ENCODE measurements at regions not wholly inside any gene's neighbourhood (a gene's known extent, or its start where the extent isn't known, plus 50 kb on each side); places are given as distances from the start of the nearest gene placed in this dataset.

DNA sequence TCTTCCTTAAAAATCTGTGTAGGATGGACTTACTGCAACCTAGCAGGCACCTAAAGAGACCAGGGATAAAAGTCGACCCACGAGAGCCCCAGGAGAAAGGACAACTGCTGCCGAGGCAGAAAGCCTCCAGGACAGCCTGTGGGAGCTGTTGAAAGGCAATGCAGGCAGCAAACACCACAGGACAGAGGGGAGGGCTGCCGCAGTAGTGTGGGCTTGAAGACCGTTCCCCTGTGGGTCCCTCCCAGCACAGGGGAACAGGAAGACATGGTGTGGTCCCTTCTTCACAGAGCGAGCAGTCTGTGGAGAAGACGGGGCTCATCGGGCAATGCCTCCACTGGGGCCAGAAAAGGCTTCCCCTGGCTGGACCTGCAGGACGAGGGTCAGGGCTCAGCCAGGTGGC lies 58.5 kb upstream of the GATA2 start:
- no peak overlapping the region for H3K27ac ChIP-seq (ENCODE audit: low read length)
- no peak overlapping the region for H3K4me3 Mint-ChIP-seq
- WGBS (ENCODE audit: insufficient coverage): 34% methylated on average over 9 of the region's 9 CpGs
- H3K27ac Mint-ChIP-seq: no peak overlapping the region
- DNase-seq: no peak
- no peaks in the 10 kb centered on the region for H3K4me1 Mint-ChIP-seq
- peaks cover 4% of the 10 kb centered on the region for H3K27me3 ChIP-seq (ENCODE audit: control insufficient read depth, insufficient read depth, low read length)
- intact Hi-C loops (cut with micrococcal nuclease): no loop called here
- H3K9me3 ChIP-seq (ENCODE audit: control insufficient read depth, insufficient read depth, low read length): no peaks in the 10 kb centered on the region
- no peak for TF ChIP-seq CTCF (IDR thresholded peaks at IDR 0.05)
- no peaks in the 10 kb centered on the region for H3K36me3 Mint-ChIP-seq
- no peaks in the 10 kb centered on the region for H3K9me3 Mint-ChIP-seq
- H3K36me3 ChIP-seq (ENCODE audit: control insufficient read depth, insufficient read depth, low read length): no peaks in the 10 kb centered on the region
- no peaks in the 10 kb centered on the region for H3K4me1 ChIP-seq (ENCODE audit: control insufficient read depth, insufficient read depth, low read length)
- peaks cover 24 to 29% of the 10 kb centered on the region in 2 donors for H3K27me3 Mint-ChIP-seq (ENCODE audit: low read depth in 2 of 2)
- H3K4me3 ChIP-seq (ENCODE audit: low read length): no peak overlapping the region
- ATAC-seq: no peak

- intact Hi-C loops (cut with micrococcal nuclease): no loop called here
- peaks cover 24 to 26% of the 10 kb centered on the region in 2 donors for H3K27me3 Mint-ChIP-seq (ENCODE audit: low read depth in 2 of 2)
- WGBS (ENCODE audit: insufficient coverage): 75% methylated on average over 13 of the region's 18 CpGs
Observed at GRCh38 chr3:128550471-128551126, 57.6 kb upstream of the GATA2 start.

DNA sequence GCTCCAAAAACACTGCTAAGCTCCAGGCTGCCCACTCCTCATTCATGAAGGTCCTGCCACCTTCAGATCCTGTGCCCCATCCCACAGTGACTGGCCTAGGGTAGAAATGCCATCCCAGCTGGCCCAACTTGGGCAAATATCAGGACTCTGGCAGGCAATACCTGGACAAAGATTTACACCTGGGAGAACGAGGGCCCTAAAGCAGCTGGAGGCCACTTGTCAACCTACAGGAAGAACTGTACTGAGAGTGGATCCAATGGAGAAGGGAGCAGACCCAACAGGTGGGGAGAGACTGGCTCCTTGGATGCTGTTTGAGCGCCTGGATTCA lies 57.1 kb upstream of the GATA2 start:
- Histone ChIP-seq H3K36me3 (ENCODE audit: control insufficient read depth, insufficient read depth, low read length) (no peaks in the 10 kb centered on the region), H3K4me1 (ENCODE audit: control insufficient read depth, insufficient read depth, low read length) (no peaks in the 10 kb centered on the region), H3K4me3 (ENCODE audit: low read length) (no peak overlapping the region), H3K27me3 (ENCODE audit: control insufficient read depth, insufficient read depth, low read length) (peaks cover 3% of the 10 kb centered on the region), H3K9me3 (ENCODE audit: control insufficient read depth, insufficient read depth, low read length) (no peaks in the 10 kb centered on the region), H3K27ac (ENCODE audit: low read length) (no peak overlapping the region)
- ATAC-seq (no peak), DNase-seq (no peak)
- H3K27me3 Mint-ChIP-seq (ENCODE audit: low read depth in 2 of 2): peaks cover 24 to 26% of the 10 kb centered on the region in 2 donors
- intact Hi-C loops (cut with micrococcal nuclease): no loop called here
- H3K9me3 Mint-ChIP-seq: no peaks in the 10 kb centered on the region
- no peaks in the 10 kb centered on the region for H3K36me3 Mint-ChIP-seq
- no peak for TF ChIP-seq CTCF (IDR thresholded peaks at IDR 0.05)
- WGBS (ENCODE audit: insufficient coverage): 85% methylated on average over 2 of the region's 2 CpGs
- no peak overlapping the region for H3K4me3 Mint-ChIP-seq
- no peaks in the 10 kb centered on the region for H3K4me1 Mint-ChIP-seq
- no peak overlapping the region for H3K27ac Mint-ChIP-seq

More at GRCh38 chr3:128550471-128551126, 57.6 kb upstream of the GATA2 start:
- H3K4me1 ChIP-seq (ENCODE audit: control insufficient read depth, insufficient read depth, low read length): no peaks in the 10 kb centered on the region
- no peaks in the 10 kb centered on the region for H3K9me3 ChIP-seq (ENCODE audit: control insufficient read depth, insufficient read depth, low read length)
- no peak overlapping the region for H3K27ac ChIP-seq (ENCODE audit: low read length)
- H3K27me3 ChIP-seq (ENCODE audit: control insufficient read depth, insufficient read depth, low read length): peaks cover 3% of the 10 kb centered on the region
- no peaks in the 10 kb centered on the region for H3K36me3 Mint-ChIP-seq
- no peak overlapping the region for H3K4me3 ChIP-seq (ENCODE audit: low read length)
- no peak for DNase-seq
- no peaks in the 10 kb centered on the region for H3K9me3 Mint-ChIP-seq
- no peak for ATAC-seq
- no peak overlapping the region for H3K27ac Mint-ChIP-seq
- H3K4me3 Mint-ChIP-seq: no peak overlapping the region
- no peaks in the 10 kb centered on the region for H3K36me3 ChIP-seq (ENCODE audit: control insufficient read depth, insufficient read depth, low read length)
- TF ChIP-seq CTCF (IDR thresholded peaks at IDR 0.05): no peak
- H3K4me1 Mint-ChIP-seq: no peaks in the 10 kb centered on the region
